Activated CD4-positive, alpha-beta T cell treated with anti-CD3 and anti-CD28 coated beads, Interleukin-2, amount 50 U/mL, for 16 hours (primary cell): ENCODE measurements at regions not wholly inside any gene's neighbourhood (a gene's known extent, or its start where the extent isn't known, plus 50 kb on each side); places are given as distances from the start of the nearest gene placed in this dataset.
A peak's percentile ranks its signal among the peaks of the same experiment; 100 is the strongest.
"Not testable (repeated sequence)": the region's sequence is repeated elsewhere in the genome, so short reads cannot be mapped to it uniquely, and the experiment has no call there.

Experiments
- DNase-seq: peaks from one replicate; pipeline ENCODE4 v3.0.0-alpha.2; 2020

DNA sequence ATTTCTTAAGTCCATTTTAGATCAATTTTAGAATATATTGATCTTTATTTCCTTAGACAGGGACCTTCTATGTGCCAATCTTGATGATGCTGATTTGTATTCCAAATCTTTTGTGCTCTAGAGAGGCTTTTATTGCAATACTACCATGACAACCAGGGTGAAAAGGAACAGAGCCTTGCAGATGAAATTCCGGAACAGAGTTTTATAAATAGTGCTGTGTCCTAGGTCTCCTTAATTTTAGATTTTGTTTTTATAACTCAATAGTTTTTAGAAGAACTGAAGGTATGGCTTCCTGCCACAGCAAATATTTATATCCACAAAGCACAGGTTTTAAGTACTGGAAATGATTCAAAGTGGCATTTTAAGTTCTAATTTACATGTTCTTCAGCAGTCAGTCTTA is 160.2 kb downstream of the PMAIP1 start:
- DNase-seq: no peak

- no peak for DNase-seq
Observed at GRCh38 chr18:60059216-60059615, 159.4 kb downstream of the PMAIP1 start.

GRCh38 chr18:60053747-60054304 is 154.0 kb downstream of the PMAIP1 start:
- peak; percentile 20 for DNase-seq

- no peak for DNase-seq
Observed at GRCh38 chr18:60050821-60051220, 151.0 kb downstream of the PMAIP1 start.

DNA sequence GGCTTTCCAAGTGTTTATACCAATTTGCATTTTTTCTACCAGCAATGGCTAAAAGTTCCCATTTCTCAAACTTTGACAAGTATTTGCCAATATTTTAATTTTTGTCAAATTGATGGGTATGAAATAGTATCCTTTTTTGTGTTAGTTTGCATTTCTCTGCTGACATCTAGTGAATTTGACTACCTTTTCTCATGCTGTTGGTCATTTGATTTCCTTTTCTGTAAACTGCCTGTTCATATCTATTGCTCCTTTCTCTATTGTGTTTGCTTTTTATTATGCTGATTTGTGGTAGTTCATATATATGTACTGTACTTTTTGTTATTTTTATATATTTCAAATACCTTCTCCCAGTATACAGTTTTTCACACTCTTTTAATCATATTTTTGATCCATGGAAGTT is 149.4 kb downstream of the PMAIP1 start:
- no peak for DNase-seq

DNA sequence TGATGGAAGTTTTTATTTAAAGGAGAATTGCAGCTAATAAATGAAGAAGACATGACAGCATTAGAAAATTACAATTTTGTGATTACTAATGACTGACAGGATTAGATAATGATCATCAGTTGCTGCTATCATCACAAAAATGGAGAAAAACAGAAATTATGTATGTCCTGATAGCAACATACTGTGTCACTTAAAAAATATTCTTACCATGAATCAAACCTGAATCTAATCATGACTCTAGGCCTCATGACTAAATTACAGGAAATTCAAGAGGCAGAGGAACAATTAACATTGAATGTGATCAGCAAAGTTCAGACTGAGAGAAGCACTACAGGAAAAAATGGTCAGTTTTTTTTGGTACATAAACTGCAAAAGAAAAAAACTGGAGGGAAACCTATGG is 147.8 kb downstream of the PMAIP1 start:
- no peak for DNase-seq

DNA sequence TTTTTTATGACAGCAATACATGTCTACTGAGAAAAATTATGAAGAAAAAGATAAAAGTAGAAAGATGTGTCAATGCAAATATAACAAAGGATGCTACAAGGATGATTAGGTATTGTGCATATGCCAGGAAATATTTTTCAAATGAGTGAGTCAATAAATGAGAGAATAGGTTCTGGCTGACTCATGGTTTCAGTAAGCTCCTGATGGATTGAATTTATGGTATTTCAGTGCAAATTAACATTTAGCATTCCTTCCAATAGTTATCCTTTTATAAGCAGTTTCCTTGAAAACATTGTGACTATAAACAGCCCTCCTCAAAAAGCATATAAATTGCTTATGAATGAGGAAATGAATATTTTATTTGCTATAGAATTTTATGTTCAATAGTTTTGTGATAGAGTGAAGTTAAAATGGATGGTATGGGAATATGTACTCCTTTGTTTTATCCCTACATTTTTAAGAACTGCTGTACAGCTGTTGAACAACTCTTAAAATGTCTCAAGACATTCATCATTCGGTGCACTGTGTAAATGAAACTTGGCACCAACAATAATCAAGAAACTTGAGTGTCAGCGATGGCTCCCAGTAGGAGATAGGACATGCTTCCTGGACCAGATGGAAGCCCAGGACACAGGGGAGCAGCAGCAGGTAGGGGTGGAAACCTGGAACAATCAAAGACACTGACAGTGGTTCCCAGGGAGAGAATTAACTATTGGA is 144.7 kb downstream of the PMAIP1 start:
- DNase-seq: no peak

DNA sequence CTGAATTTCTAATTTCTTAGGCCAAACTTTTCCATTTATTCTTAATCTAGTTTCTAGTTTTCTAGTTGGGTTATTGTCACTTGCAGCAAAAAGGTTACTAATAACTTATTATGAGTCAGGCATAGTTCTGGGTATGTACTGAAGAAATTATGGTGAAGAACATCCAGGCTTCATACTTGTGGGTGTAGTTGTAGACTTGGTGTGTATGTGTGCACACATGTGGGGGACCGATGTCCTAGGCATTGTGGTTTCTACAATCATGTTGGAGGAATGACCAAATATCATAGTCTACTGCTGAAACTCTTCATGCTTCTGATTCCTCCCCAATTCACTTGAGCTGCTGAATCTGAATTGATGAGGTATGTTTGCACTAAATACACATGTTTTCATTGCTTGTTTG is 141.2 kb downstream of the PMAIP1 start:
- no peak for DNase-seq

DNA sequence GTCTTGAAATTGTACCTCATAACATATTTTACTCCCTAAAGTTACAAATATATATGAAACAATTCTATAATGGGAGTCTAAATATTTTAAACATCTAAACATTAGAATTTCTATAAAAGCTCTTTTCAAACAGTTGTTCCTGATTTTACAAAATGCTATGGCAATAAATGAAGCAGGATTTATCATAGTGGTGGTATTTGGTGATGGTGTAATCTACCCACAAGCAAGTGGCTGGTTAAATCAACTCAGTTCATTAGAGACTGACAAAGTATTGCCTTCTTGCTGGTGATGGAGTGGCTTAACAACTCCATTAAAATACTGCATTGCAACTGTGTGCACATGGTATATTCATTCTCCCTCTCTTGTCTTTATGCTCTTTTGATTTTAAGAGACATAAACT is 138.9 kb downstream of the PMAIP1 start:
- no peak for DNase-seq

- no peak for DNase-seq
Observed at GRCh38 chr18:60027397-60027796, 127.6 kb downstream of the PMAIP1 start.

- no peak for DNase-seq
Observed at GRCh38 chr18:60024857-60025256, 125.1 kb downstream of the PMAIP1 start.

DNA sequence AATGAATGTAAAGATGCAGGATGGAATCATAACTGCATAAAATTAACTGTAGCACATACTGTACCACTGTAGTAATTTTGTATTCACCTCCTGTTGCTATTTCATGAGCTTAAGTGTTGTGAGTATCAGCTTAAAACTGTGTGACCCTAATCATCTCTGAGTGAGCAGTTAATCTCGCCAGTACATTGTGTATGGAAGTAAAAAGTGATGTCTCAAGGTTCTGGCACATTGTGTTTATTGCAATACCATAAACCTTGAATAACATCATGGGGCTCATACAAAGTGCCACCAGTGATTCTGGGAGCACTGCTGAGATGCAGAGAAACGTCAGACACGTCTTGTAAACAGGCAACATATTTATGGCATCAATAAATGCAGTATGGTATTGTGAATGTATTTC is 124.5 kb downstream of the PMAIP1 start:
- no peak for DNase-seq

- no peak for DNase-seq
Observed at GRCh38 chr18:60022671-60023276, 123.0 kb downstream of the PMAIP1 start.

DNA sequence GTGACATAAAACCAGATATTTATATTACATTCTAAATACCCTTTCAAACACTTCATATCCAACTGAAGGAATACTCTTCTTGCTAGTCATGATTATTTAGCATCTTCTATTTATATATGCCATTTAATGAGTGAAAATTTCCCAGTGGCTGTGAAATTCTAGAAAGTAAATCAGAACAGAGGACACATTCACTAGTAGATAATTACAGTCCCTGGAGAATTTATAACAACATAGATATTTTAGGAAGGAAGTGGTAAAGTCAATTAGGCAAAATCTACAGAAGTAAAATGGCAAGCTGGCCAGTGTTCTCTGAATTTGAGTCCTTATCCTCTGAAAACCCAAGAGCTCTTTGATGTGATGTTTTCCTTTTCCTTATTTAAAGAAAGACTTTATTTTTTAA is 121.8 kb downstream of the PMAIP1 start:
- no peak for DNase-seq

GRCh38 chr18:60020107-60020925 is 120.5 kb downstream of the PMAIP1 start:
- no peak for DNase-seq

DNA sequence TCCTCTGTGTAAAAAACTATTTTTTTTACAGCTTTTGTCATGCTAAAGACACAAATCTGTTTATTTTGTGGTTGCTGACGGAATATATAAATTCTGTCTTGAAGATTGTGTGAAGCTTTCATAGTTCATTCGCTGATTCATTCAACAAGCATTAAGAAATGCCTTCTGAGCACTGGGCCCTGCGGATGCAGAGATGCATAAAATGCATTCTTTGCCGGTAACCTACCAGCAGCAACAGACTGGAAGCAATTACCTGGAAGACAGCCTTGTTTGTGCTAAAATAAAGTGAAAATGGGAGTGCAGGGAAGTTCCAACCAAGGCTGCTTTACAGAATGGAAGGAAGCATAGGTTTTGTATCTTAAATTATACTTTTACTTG is 119.7 kb downstream of the PMAIP1 start:
- DNase-seq: no peak

DNA sequence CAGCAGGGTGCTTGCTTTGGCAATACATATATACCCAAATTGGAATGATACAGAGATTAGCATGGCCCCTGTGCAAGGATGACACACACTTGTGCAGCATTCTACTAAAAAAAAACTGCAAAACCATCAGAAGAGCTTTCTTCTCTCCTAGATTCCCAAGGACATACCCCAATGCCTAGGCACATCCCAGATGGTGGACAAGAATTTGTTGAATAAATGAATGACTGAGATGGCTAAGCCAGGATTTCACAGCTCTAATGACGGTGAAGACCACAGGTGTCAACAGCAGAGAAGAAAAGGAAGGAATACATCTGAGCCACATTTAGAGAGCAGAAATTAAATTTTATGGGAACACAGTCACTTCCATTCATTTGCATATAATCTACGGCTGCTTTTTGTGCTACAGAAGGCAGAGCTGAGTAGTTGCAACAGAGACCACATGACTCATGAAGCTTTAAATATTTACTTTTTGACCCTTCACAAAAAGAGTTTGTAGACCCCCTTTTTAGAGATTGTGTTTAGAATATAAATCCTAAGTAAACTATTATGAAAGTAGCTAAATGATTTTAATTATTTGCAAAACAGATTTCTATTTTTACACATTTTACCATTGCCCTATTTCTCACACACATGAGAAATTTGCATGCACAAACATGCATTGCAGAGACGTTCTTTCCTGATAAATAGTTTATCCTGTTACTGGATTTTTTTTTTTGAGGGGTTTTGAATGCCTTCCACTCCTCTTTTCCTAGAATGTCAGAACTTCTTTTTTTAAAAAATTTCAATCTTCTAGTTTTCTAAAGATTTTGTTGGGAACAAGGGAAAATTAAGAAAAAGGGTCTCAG is 119.0 kb downstream of the PMAIP1 start:
- DNase-seq: no peak

- not testable (repeated sequence) for DNase-seq
Observed at GRCh38 chr18:60018134-60018533, 118.3 kb downstream of the PMAIP1 start.

GRCh38 chr18:60017371-60017770 is 117.6 kb downstream of the PMAIP1 start:
- DNase-seq: no peak

DNA sequence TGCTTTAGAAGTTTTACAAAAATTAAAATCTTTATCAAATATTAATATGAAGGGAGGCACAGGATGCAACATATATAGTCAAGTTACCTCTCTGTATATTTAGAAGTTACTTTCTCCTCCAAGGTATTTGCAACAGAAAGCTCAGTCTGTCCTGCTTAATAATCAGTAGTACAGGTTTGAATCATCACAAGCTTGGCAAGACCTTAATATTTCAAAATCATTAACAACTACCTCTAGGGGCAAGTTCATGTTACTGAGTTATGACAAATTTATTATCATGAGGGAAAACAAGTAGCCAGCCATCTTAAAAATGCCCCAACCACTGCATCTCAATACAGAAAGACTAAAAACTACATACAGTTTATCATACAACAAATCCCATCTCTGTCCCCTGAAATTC is 116.0 kb downstream of the PMAIP1 start:
- DNase-seq: not testable (repeated sequence)

DNA sequence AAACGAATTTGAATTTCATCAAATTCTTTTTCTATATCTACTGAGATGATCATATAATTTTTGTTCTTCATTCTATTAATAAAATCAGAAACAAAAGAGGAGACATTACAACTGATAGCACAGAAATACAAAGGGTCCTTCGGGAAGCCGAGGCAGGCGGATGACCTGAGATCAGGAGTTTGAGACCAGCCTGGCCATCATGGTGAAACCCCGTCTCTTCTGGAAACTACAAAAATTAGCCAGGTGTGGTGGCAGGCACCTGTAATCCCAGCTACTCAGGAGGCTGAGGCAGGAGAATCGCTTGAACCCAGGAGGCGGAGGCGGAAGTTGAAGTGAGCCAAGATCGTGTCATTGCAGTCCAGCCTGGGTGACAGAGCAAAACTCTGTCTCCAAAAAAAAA is 113.4 kb downstream of the PMAIP1 start:
- DNase-seq: not testable (repeated sequence)

- DNase-seq: no peak
Observed at GRCh38 chr18:60010984-60011383, 111.2 kb downstream of the PMAIP1 start.

GRCh38 chr18:60010513-60010912 is 110.7 kb downstream of the PMAIP1 start:
- no peak for DNase-seq
